ENCODE measurements at regions not wholly inside any gene's neighbourhood (a gene's known extent, or its start where the extent isn't known, plus 50 kb on each side); places are given as distances from the start of the nearest gene placed in this dataset.
"Not testable (repeated sequence)": the region's sequence is repeated elsewhere in the genome, so short reads cannot be mapped to it uniquely, and the experiment has no call there.

- TF ChIP-seq, protein P1, sequence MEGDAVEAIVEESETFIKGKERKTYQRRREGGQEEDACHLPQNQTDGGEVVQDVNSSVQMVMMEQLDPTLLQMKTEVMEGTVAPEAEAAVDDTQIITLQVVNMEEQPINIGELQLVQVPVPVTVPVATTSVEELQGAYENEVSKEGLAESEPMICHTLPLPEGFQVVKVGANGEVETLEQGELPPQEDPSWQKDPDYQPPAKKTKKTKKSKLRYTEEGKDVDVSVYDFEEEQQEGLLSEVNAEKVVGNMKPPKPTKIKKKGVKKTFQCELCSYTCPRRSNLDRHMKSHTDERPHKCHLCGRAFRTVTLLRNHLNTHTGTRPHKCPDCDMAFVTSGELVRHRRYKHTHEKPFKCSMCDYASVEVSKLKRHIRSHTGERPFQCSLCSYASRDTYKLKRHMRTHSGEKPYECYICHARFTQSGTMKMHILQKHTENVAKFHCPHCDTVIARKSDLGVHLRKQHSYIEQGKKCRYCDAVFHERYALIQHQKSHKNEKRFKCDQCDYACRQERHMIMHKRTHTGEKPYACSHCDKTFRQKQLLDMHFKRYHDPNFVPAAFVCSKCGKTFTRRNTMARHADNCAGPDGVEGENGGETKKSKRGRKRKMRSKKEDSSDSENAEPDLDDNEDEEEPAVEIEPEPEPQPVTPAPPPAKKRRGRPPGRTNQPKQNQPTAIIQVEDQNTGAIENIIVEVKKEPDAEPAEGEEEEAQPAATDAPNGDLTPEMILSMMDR (IDR thresholded peaks at IDR 0.05) = not testable (repeated sequence)
- TF ChIP-seq EP300, POLR2A, POLR2AphosphoS5 (IDR thresholded peaks at IDR 0.05): not testable (repeated sequence)
Observed at GRCh38 chr18:14984531-14984930, 236.6 kb downstream of the ANKRD30B start.
